ENCODE measurements at regions not wholly inside any gene's neighbourhood (a gene's known extent, or its start where the extent isn't known, plus 50 kb on each side); places are given as distances from the start of the nearest gene placed in this dataset.

DNA sequence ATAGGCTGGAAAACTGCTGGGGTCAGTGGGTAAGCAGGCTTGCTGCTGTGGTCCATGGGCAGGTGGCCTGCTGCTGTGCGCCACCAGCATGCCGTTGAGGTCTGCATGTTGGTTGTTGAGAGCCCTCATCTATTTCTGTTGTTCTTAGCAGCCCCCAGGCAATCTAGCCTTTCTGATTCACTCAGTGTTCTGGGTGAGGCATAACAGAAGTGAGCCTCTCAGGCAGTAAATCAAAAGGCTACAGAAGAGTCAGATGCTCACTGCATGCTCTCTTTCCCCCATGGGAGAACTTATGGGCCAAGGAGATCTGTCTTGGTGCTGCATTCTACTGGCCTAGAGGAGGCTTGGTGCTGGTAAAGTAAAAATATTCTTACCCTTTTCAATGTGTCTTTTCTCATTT lies 67.8 kb upstream of the ATP10A start:
- no peak overlapping the region for H3K4me3 ChIP-seq (ENCODE audit: low read depth, low read length)
- TF ChIP-seq CTCF (IDR thresholded peaks at IDR 0.05; ENCODE audit: low read depth, low read length, missing control alignments): no peak
- no peak for DNase-seq (ENCODE audit: low read depth)

Measured in GM12864 (cell line).